ENCODE measurements at regions not wholly inside any gene's neighbourhood (a gene's known extent, or its start where the extent isn't known, plus 50 kb on each side); places are given as distances from the start of the nearest gene placed in this dataset.
"Not testable (repeated sequence)": the region's sequence is repeated elsewhere in the genome, so short reads cannot be mapped to it uniquely, and the experiment has no call there.

- Mint-ChIP-seq H3K4me1 (no peaks in the 10 kb centered on the region), H3K4me3 (no peak overlapping the region), H3K27ac (no peak overlapping the region), H3K36me3 (no peaks in the 10 kb centered on the region), H3K9me3 (peaks cover 9% of the 10 kb centered on the region)
- DNase-seq (ENCODE audit: low spot score in 2 of 2) (no peak), ATAC-seq (no peak)
Observed at GRCh38 chr6:94196891-94197290, 777.5 kb upstream of the EPHA7 start.

GRCh38 chr6:94190030-94190429 is 770.7 kb upstream of the EPHA7 start:
- DNase-seq (ENCODE audit: low spot score in 2 of 2) (no peak), ATAC-seq (no peak)
- Mint-ChIP-seq H3K27ac (no peak overlapping the region), H3K9me3 (peaks cover 19% of the 10 kb centered on the region), H3K36me3 (no peaks in the 10 kb centered on the region), H3K4me1 (no peaks in the 10 kb centered on the region), H3K4me3 (no peak overlapping the region)

GRCh38 chr6:94184666-94185464 is 765.5 kb upstream of the EPHA7 start:
- H3K27ac Mint-ChIP-seq = no peak overlapping the region
- no peaks in the 10 kb centered on the region for H3K4me1 Mint-ChIP-seq
- H3K9me3 Mint-ChIP-seq = peaks cover 26% of the 10 kb centered on the region
- no peak for DNase-seq (ENCODE audit: low spot score in 2 of 2)
- ATAC-seq = no peak
- no peak overlapping the region for H3K4me3 Mint-ChIP-seq
- H3K36me3 Mint-ChIP-seq = no peaks in the 10 kb centered on the region

GRCh38 chr6:94177429-94177828 is 758.1 kb upstream of the EPHA7 start:
- H3K9me3 Mint-ChIP-seq = peaks cover 6% of the 10 kb centered on the region
- no peak overlapping the region for H3K4me3 Mint-ChIP-seq
- no peak overlapping the region for H3K27ac Mint-ChIP-seq
- ATAC-seq = no peak
- H3K4me1 Mint-ChIP-seq = no peaks in the 10 kb centered on the region
- H3K36me3 Mint-ChIP-seq = no peaks in the 10 kb centered on the region
- no peak for DNase-seq (ENCODE audit: low spot score in 2 of 2)

GRCh38 chr6:94175465-94175864 is 756.1 kb upstream of the EPHA7 start:
- H3K4me3 Mint-ChIP-seq = no peak overlapping the region
- DNase-seq (ENCODE audit: low spot score in 2 of 2) = no peak
- no peak for ATAC-seq
- H3K9me3 Mint-ChIP-seq = peaks cover 9% of the 10 kb centered on the region
- H3K27ac Mint-ChIP-seq = no peak overlapping the region
- no peaks in the 10 kb centered on the region for H3K36me3 Mint-ChIP-seq
- H3K4me1 Mint-ChIP-seq = no peaks in the 10 kb centered on the region

- no peak overlapping the region for H3K4me3 Mint-ChIP-seq
- peaks cover 35% of the 10 kb centered on the region for H3K9me3 Mint-ChIP-seq
- no peaks in the 10 kb centered on the region for H3K36me3 Mint-ChIP-seq
- H3K27ac Mint-ChIP-seq = no peak overlapping the region
- ATAC-seq (no peak), DNase-seq (ENCODE audit: low spot score in 2 of 2) (no peak)
- H3K4me1 Mint-ChIP-seq = no peaks in the 10 kb centered on the region
Observed at GRCh38 chr6:94163877-94164276, 744.5 kb upstream of the EPHA7 start.

- H3K9me3 Mint-ChIP-seq = peaks cover 16% of the 10 kb centered on the region
- H3K4me1 Mint-ChIP-seq = no peaks in the 10 kb centered on the region
- no peaks in the 10 kb centered on the region for H3K36me3 Mint-ChIP-seq
- H3K27ac Mint-ChIP-seq = no peak overlapping the region
- ATAC-seq (no peak), DNase-seq (ENCODE audit: low spot score in 2 of 2) (no peak)
- no peak overlapping the region for H3K4me3 Mint-ChIP-seq
Observed at GRCh38 chr6:94150886-94151285, 731.5 kb upstream of the EPHA7 start.

- H3K27ac Mint-ChIP-seq = no peak overlapping the region
- ATAC-seq (no peak), DNase-seq (ENCODE audit: low spot score in 2 of 2) (no peak)
- H3K4me3 Mint-ChIP-seq = no peak overlapping the region
- H3K9me3 Mint-ChIP-seq = peaks cover 13% of the 10 kb centered on the region
- no peaks in the 10 kb centered on the region for H3K4me1 Mint-ChIP-seq
- H3K36me3 Mint-ChIP-seq = no peaks in the 10 kb centered on the region
Observed at GRCh38 chr6:94144807-94145206, 725.4 kb upstream of the EPHA7 start.

GRCh38 chr6:94137178-94137577 is 717.8 kb upstream of the EPHA7 start:
- not testable (repeated sequence) for DNase-seq (ENCODE audit: low spot score in 2 of 2); H3K27ac Mint-ChIP-seq; H3K4me1 Mint-ChIP-seq; H3K4me3 Mint-ChIP-seq; ATAC-seq; H3K36me3 Mint-ChIP-seq
- peaks cover 12% of the 10 kb centered on the region for H3K9me3 Mint-ChIP-seq

- no peak overlapping the region for H3K27ac Mint-ChIP-seq
- H3K4me1 Mint-ChIP-seq = no peaks in the 10 kb centered on the region
- ATAC-seq (no peak), DNase-seq (ENCODE audit: low spot score in 2 of 2) (no peak)
- no peak overlapping the region for H3K4me3 Mint-ChIP-seq
- H3K9me3 Mint-ChIP-seq = peaks cover 9% of the 10 kb centered on the region
- H3K36me3 Mint-ChIP-seq = no peaks in the 10 kb centered on the region
Observed at GRCh38 chr6:94133106-94133505, 713.7 kb upstream of the EPHA7 start.

GRCh38 chr6:94131271-94131670 is 711.9 kb upstream of the EPHA7 start:
- Mint-ChIP-seq H3K4me3 (no peak overlapping the region), H3K36me3 (no peaks in the 10 kb centered on the region), H3K9me3 (peaks cover 8% of the 10 kb centered on the region)

GRCh38 chr6:94130478-94130877 is 711.1 kb upstream of the EPHA7 start:
- H3K9me3 Mint-ChIP-seq = peaks cover 8% of the 10 kb centered on the region
- no peak for DNase-seq (ENCODE audit: low spot score in 2 of 2)
- H3K36me3 Mint-ChIP-seq = no peaks in the 10 kb centered on the region
- H3K27ac Mint-ChIP-seq = no peak overlapping the region
- H3K4me3 Mint-ChIP-seq = no peak overlapping the region
- no peaks in the 10 kb centered on the region for H3K4me1 Mint-ChIP-seq
- no peak for ATAC-seq

More at GRCh38 chr6:94131271-94131670, 711.9 kb upstream of the EPHA7 start:
- ATAC-seq = no peak
- no peak for DNase-seq (ENCODE audit: low spot score in 2 of 2)
- no peaks in the 10 kb centered on the region for H3K4me1 Mint-ChIP-seq
- no peak overlapping the region for H3K27ac Mint-ChIP-seq

GRCh38 chr6:94129926-94130325 is 710.6 kb upstream of the EPHA7 start:
- ATAC-seq = no peak
- Mint-ChIP-seq H3K4me1 (no peaks in the 10 kb centered on the region), H3K36me3 (no peaks in the 10 kb centered on the region), H3K9me3 (peaks cover 5% of the 10 kb centered on the region), H3K4me3 (no peak overlapping the region), H3K27ac (no peak overlapping the region)
- DNase-seq (ENCODE audit: low spot score in 2 of 2) = no peak

- Mint-ChIP-seq H3K4me1 (no peaks in the 10 kb centered on the region), H3K4me3 (no peak overlapping the region), H3K36me3 (no peaks in the 10 kb centered on the region), H3K9me3 (peaks cover 4% of the 10 kb centered on the region), H3K27ac (no peak overlapping the region)
- DNase-seq (ENCODE audit: low spot score in 2 of 2) (no peak), ATAC-seq (no peak)
Observed at GRCh38 chr6:94127716-94128115, 708.4 kb upstream of the EPHA7 start.

GRCh38 chr6:94124333-94124732 is 705.0 kb upstream of the EPHA7 start:
- Mint-ChIP-seq H3K27ac (no peak overlapping the region), H3K4me3 (no peak overlapping the region), H3K9me3 (peaks cover 10% of the 10 kb centered on the region), H3K4me1 (no peaks in the 10 kb centered on the region), H3K36me3 (no peaks in the 10 kb centered on the region)
- DNase-seq (ENCODE audit: low spot score in 2 of 2) = no peak
- no peak for ATAC-seq

GRCh38 chr6:94121094-94121493 is 701.7 kb upstream of the EPHA7 start:
- Mint-ChIP-seq H3K4me3 (no peak overlapping the region), H3K36me3 (no peaks in the 10 kb centered on the region), H3K4me1 (no peaks in the 10 kb centered on the region), H3K27ac (no peak overlapping the region), H3K9me3 (peaks cover 12% of the 10 kb centered on the region)
- DNase-seq (ENCODE audit: low spot score in 2 of 2) (no peak), ATAC-seq (no peak)

All from stimulated activated effector memory CD8-positive, alpha-beta T cell treated with anti-CD3 and anti-CD28 coated beads, Interleukin-12 subunit alpha, Interleukin-12 subunit beta, amount 100 ng/mL, for 72 hours (primary cell).